GM18519 (cell line): ENCODE measurements at regions not wholly inside any gene's neighbourhood (a gene's known extent, or its start where the extent isn't known, plus 50 kb on each side); places are given as distances from the start of the nearest gene placed in this dataset.
"Not testable (repeated sequence)": the region's sequence is repeated elsewhere in the genome, so short reads cannot be mapped to it uniquely, and the experiment has no call there.

Experiments
- ATAC-seq: cut with Tn5 transposase; IDR thresholded peaks from one replicate; pipeline ENCODE4 v1.9.1; 2021; ENCODE audit warnings: mild to moderate bottlenecking, moderate library complexity; ENCODE audit not compliant: unreplicated experiment, low FRiP score

DNA sequence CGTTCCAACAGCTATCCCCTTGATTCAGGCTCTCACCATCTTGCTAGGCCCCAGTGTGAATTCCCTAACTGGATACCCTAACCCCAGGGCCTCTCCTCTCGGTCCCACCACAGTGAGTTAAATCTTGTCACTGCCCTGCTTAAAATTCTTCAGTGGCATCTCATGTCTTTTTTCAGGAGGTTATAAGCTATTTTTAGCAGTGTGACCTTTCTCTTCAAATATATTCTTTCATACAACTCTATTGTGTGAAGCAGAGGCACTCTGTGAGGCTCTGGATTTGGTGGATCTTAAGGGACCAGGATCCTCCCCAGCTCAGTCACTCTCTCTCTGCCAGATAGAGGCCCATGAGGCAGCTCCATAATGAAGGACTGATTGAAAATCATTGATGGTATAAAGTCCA, 760.4 kb downstream of the NTRK3 start:
- ATAC-seq = no peak

DNA sequence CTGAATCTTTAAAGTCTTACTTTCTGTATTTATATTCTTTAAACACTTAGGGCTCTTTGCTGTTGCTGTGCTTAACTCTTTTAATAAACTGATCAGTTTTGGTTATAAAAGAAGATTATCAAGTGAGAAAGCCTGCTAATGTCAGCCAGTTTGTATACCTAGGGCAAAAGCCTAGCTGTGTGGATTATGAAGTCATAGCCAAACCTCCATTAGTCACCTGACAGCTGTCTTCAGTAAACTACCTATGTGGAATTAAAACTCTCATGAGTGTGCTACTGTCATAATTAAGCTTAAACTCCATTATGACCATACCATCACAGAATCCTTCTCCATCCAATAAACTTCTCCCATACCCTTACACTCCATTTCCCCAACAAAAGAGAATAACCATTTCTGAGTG, 762.7 kb downstream of the NTRK3 start:
- ATAC-seq = no peak

DNA sequence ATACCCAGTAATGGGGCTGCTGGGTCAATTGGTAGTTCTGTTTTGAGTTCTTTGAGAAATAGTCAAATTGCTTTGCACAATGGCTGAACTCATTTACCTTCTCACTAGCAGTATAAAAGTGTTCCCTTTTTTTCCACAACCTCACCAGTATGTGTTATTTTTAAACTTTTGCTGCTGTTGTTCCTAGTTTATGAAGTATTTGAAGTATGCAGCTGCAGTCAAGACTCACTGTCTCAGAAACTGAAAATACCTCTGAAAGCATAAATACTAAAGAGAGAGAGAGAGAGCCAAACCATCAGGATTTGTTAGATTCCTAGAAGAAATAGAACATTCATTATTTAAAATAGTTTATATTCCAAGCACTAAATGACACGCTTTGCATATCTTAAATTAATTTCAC, 764.2 kb downstream of the NTRK3 start:
- ATAC-seq = no peak

- ATAC-seq = no peak
Measured at GRCh38 chr15:87490666-87491065, 765.9 kb downstream of the NTRK3 start.

- ATAC-seq = no peak
Measured at GRCh38 chr15:87489902-87490665, 766.5 kb downstream of the NTRK3 start.

DNA sequence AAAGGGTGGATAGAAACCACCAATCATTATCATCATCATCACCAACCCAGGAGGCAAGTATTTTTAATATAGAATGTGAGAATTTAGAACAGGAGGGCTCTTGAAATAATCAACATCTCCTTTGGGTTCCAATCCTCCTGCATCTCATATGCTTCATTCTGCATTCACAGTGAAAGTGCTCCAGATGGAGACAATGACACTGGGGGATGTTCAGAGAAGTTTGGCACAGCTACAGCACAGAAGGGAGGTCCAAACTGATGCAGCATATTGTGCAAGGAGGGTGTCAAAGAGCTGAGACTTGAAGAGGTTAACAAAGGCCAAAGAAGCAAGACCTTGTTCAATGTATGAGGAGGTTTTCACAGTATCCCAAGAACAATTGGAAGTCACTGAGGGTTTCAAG, 767.1 kb downstream of the NTRK3 start:
- no peak for ATAC-seq

GRCh38 chr15:87487484-87487883, 769.1 kb downstream of the NTRK3 start:
- ATAC-seq = no peak

DNA sequence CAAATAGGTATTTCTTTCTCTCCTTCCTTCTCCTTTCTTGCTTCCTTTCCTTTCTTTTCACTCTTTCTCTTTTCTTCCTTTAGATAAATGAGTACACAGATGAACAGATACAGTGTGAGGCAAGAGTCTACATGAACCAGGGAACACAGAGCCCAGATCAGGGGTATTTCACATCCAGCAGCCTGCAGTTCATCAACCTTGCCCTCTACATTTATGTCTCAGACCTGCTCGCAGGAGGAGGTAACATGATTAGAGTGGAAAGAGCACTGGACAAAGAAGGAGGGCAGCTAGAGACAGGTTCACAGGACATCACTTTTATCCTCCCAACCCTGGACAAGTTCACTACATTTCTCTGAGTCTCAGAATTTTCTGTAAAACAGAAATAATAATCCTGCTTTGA, 773.1 kb downstream of the NTRK3 start:
- no peak for ATAC-seq

GRCh38 chr15:87481126-87481525, 775.4 kb downstream of the NTRK3 start:
- no peak for ATAC-seq

- no peak for ATAC-seq
Measured at GRCh38 chr15:87478687-87479072, 777.9 kb downstream of the NTRK3 start.

GRCh38 chr15:87477737-87478686, 778.5 kb downstream of the NTRK3 start:
- ATAC-seq = no peak

DNA sequence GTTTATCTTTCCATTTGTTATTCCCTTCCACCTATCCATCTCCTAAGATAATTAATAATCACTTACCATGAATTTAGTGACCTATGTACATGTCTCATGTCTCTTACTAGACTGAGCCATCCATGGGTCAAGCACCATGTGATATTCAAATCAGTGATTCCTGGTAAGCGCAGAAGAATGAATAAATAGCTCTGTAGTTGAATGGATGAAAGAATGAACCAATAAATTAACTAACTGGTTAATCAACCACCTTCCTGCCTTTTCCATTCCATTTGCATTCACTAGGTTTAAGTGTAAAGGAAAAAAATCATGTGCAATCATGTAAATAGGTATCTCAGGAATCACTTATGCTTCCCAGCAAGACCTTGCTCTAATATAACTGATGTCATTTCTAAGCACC, 779.5 kb downstream of the NTRK3 start:
- ATAC-seq = no peak

DNA sequence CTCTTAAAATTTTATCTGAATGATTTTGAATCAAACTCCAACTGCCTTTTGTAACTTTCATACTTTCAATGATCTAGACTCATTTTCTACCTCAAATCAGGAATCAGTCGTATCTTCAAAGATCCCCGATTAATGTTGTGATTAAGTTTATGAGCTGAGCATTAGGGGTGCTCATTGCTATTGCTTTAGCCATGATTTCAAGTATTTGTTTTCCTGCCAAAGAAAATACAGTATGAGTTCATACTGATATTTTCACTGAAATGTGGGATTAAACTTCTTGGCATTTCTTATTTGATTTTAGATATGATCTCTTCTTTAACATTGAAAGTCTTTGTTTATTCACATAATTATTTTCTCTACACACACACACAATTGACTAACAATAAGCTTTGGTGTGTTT, 785.6 kb downstream of the NTRK3 start:
- ATAC-seq = no peak

DNA sequence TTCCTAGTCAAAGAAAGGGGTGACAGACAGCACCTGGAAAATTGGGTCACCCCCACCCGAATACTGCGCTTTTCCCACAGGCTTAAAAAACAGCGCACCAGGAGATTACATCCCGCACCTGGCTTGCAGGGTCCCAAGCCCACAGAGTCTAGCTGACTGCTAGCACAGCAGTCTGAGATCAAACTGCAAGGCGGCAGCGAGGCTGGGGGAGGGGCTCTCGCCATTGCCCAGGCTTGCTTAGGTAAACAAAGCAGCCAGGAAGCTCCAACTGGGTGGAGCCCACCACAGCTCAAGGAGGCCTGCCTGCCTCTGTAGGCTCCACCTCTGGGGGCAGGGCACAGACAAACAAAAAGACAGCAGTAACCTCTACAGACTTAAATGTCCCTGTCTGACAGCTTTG, 792.6 kb downstream of the NTRK3 start:
- not testable (repeated sequence) for ATAC-seq

DNA sequence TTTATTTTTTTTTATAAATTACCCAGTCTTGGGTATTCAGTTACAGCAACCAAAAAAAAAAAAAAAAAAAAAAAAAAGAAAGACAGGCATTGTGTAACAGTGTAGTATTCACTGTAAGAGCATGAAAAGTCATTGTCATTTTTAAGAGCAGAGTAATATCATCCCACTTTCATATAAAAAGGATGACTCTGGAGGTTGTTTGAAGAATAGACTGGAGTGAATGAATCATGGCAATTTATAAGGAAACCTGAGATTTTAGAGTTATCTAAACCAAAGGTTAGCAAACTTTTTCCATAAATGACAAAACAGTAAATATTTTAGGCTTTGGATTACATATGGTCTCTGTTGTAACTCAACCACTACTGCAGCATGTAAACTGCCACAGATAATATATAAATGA, 794.9 kb downstream of the NTRK3 start:
- no peak for ATAC-seq

- no peak for ATAC-seq
Measured at GRCh38 chr15:87454860-87455259, 801.7 kb downstream of the NTRK3 start.

GRCh38 chr15:87450314-87450713, 806.2 kb downstream of the NTRK3 start:
- ATAC-seq = no peak

GRCh38 chr15:87439090-87439489, 817.4 kb downstream of the NTRK3 start:
- no peak for ATAC-seq

- ATAC-seq = no peak
Measured at GRCh38 chr15:87433871-87434270, 822.7 kb downstream of the NTRK3 start.

DNA sequence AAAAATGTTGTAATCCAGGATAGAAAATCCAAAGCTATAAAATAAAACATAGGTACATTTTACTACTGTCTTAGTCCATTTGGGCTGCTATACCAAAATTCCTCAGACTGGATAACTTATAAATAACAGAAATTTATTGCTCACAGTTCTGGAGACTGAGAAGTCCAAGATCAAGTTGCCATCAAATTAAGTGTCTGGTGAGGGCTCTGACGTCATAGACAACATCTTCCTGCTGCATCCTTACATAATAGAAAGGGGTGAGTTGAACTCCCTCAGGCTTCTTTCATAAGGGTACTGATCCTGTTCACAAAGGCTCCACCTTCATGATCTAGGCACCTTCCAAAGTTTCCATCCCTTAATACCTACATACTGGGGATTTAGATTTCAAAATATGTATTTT, 826.8 kb downstream of the NTRK3 start:
- no peak for ATAC-seq

DNA sequence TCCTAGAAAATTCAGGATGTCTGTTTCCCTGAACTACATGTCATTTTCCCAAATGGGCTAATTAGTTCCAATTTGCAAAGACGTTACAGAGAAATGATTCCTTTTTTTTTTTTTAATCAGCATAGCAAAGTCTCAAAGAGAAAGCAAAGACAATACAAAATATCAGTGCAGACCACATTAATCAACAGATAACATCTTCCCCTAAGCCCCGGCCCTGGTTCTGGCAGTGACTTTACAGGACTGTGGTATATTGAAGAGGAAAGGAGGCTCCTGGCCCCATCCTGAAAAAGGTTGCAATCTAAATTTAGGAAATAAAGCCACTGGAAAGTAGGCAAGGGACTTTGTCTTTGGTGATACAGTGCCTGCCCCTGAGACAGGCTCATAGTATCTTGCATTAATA, 836.5 kb downstream of the NTRK3 start:
- ATAC-seq = no peak

GRCh38 chr15:87419344-87419743, 837.2 kb downstream of the NTRK3 start:
- no peak for ATAC-seq
